Parathyroid adenoma (tissue), 2 donors: ENCODE measurements at regions not wholly inside any gene's neighbourhood (a gene's known extent, or its start where the extent isn't known, plus 50 kb on each side); places are given as distances from the start of the nearest gene placed in this dataset.
"Not testable (repeated sequence)": the region's sequence is repeated elsewhere in the genome, so short reads cannot be mapped to it uniquely, and the experiment has no call there.

Experiments used
- H2AFZ ChIP-seq: fragments of 300-600 bp; sonication (generic); one replicate; pipeline ENCODE4 v1.7.0; 2017; ENCODE audit warnings: antibody characterized with exemption, mild to moderate bottlenecking
- H3K27ac ChIP-seq: fragments of 300-600 bp; sonication (generic); one replicate; pipeline ENCODE4 v1.7.0; 2017
- H3K27me3 ChIP-seq: fragments of 300-600 bp; sonication (generic); one replicate; pipeline ENCODE4 v1.7.0; 2017; ENCODE audit warnings: low read length; ENCODE audit not compliant: control insufficient read depth, insufficient read depth
- H3K36me3 ChIP-seq: fragments of 300-600 bp; sonication (generic); one replicate; pipeline ENCODE4 v1.7.0; 2017; ENCODE audit warnings: low read length; ENCODE audit not compliant: control insufficient read depth, insufficient read depth
- H3K4me1 ChIP-seq: fragments of 300-600 bp; sonication (generic); one replicate; pipeline ENCODE4 v1.7.0; 2017; ENCODE audit warnings: control low read depth
- H3K4me2 ChIP-seq: fragments of 300-600 bp; sonication (generic); one replicate; pipeline ENCODE4 v1.7.0; 2017; ENCODE audit warnings: low read length
- H3K4me3 ChIP-seq: fragments of 300-600 bp; sonication (generic); one replicate; pipeline ENCODE4 v1.7.0; 2017; ENCODE audit warnings: low read depth, low read length
- H3K79me2 ChIP-seq: fragments of 300-600 bp; sonication (generic); one replicate; pipeline ENCODE4 v1.7.0; 2017; ENCODE audit warnings: control low read depth
- H3K9ac ChIP-seq: fragments of 300-600 bp; sonication (generic); one replicate; pipeline ENCODE4 v1.7.0; 2017; ENCODE audit warnings: mild to moderate bottlenecking
- H3K9me3 ChIP-seq: fragments of 300-600 bp; sonication (generic); one replicate; pipeline ENCODE4 v1.7.0; 2017; ENCODE audit warnings: low read length; ENCODE audit not compliant: control insufficient read depth
- CTCF ChIP-seq: fragments of 300-600 bp; sonication (generic); IDR thresholded peaks from one replicate; pipeline ENCODE4 v1.7.0; 2017; ENCODE audit warnings: antibody characterized with exemption, mild to moderate bottlenecking
- donor health status: primary hyperparathyroidism.

- no peak overlapping the region for H2AFZ ChIP-seq
- no peaks in the 10 kb centered on the region for H3K9me3 ChIP-seq
- H3K27me3 ChIP-seq = no peaks in the 10 kb centered on the region
- H3K4me2 ChIP-seq = no peak overlapping the region
- H3K4me3 ChIP-seq = no peak overlapping the region
- no peak overlapping the region for H3K9ac ChIP-seq
- no peak for TF ChIP-seq CTCF
- no peaks in the 10 kb centered on the region for H3K79me2 ChIP-seq
- no peak overlapping the region for H3K27ac ChIP-seq
- no peaks in the 10 kb centered on the region for H3K4me1 ChIP-seq
- H3K36me3 ChIP-seq = no peaks in the 10 kb centered on the region
Measured at GRCh38 chr12:114829833-114830232, 145.9 kb upstream of the TBX3 start.

DNA sequence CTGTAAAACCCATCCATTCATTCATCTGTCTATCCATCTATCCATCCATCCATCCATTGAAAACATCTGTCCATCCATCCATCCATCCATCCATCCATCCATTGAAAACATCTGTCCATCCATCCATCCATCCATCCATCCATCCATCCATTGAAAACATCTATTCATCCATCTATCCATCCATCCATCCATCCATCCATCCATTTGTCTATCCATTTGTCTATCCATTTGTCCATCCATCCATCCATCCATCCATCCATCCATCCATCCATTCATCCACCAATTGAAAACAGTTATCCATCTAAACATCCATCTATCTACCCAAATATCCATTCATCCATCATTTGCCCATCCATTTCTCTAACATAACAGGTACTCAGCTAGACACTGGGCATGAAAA lies 145.3 kb upstream of the TBX3 start:
- not testable (repeated sequence) for H3K9me3 ChIP-seq, H2AFZ ChIP-seq, H3K27me3 ChIP-seq, H3K4me2 ChIP-seq, H3K27ac ChIP-seq, H3K36me3 ChIP-seq, H3K4me1 ChIP-seq, H3K9ac ChIP-seq, H3K4me3 ChIP-seq, H3K79me2 ChIP-seq

- no peak overlapping the region for H3K9ac ChIP-seq
- H3K9me3 ChIP-seq = no peaks in the 10 kb centered on the region
- H3K4me2 ChIP-seq = no peak overlapping the region
- no peaks in the 10 kb centered on the region for H3K36me3 ChIP-seq
- H3K27ac ChIP-seq = no peak overlapping the region
- no peak overlapping the region for H2AFZ ChIP-seq
- H3K4me3 ChIP-seq = no peak overlapping the region
- no peak for TF ChIP-seq CTCF
- no peaks in the 10 kb centered on the region for H3K27me3 ChIP-seq
- H3K4me1 ChIP-seq = no peaks in the 10 kb centered on the region
- H3K79me2 ChIP-seq = no peaks in the 10 kb centered on the region
Measured at GRCh38 chr12:114827461-114827860, 143.5 kb upstream of the TBX3 start.

DNA sequence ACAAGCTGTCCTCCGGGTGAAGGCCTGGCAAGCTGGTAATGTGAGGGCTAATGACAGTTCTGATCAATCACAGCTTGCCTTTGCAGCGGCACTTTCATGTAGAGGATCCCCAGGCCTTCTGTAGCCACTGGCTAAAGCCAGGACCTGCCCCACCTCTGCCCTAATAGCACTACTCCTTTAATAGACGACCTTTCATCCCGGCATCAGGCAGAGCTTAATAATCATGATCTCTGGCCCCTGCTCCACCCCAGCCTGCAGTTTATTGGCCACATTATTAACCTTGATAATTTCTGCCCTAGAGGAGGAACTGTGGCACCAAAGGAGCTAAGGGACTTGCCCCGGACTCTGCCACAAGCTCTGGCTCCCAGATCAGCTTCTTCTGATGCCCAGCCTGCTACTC lies 142.3 kb upstream of the TBX3 start:
- no peak overlapping the region for H3K4me2 ChIP-seq

DNA sequence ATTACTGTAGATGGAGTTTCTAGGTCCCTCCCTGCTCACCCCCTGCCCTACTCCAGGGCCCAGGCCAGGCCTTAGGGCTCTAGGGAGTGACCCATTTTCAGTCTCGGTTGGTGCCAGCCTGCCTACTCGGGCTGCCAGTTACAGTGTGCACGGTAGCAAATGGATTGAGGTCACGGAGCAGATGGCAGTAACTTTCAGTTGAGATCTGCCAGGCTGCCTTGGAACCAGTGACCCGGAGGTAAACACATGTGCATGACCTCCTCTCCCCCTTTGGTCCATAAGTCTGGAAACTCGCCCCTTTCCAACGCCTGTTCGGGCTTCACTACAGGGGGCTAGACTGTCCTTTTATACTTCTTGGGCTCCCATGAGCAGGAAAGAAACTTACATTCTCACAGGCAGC lies 139.7 kb upstream of the TBX3 start:
- Histone ChIP-seq H2AFZ (no peak overlapping the region), H3K4me2 (no peak overlapping the region), H3K27ac (no peak overlapping the region), H3K9me3 (no peaks in the 10 kb centered on the region), H3K27me3 (no peaks in the 10 kb centered on the region), H3K9ac (no peak overlapping the region), H3K4me1 (no peaks in the 10 kb centered on the region), H3K4me3 (no peak overlapping the region), H3K79me2 (no peaks in the 10 kb centered on the region), H3K36me3 (no peaks in the 10 kb centered on the region)
- TF ChIP-seq CTCF = no peak

More for the DNA sequence above, 142.3 kb upstream of the TBX3 start:
- Histone ChIP-seq H3K9ac (no peak overlapping the region), H3K36me3 (no peaks in the 10 kb centered on the region), H3K79me2 (no peaks in the 10 kb centered on the region), H2AFZ (no peak overlapping the region), H3K27me3 (no peaks in the 10 kb centered on the region), H3K27ac (no peak overlapping the region), H3K4me1 (no peaks in the 10 kb centered on the region), H3K9me3 (no peaks in the 10 kb centered on the region), H3K4me3 (no peak overlapping the region)
- TF ChIP-seq CTCF = no peak
